ENCODE measurements at regions not wholly inside any gene's neighbourhood (a gene's known extent, or its start where the extent isn't known, plus 50 kb on each side); places are given as distances from the start of the nearest gene placed in this dataset.

DNA sequence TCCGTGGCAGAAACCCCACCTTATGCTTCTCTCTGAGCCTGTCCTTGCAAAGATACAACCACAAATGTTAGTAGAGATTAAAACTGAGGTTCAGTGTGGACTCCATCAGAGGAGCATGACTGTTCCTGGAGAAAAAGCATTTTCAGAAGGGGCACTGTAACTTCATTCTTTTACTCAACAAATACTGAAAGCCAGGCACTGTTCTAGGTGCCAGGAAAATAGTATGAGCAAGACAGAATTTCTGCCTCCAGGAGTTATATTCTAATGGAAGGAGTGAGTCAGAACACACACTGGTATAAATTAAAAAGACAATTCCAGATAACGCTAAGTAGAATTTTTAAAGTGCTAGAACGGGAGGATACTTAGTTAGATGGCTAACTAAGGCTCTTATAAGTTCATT lies 251.4 kb upstream of the GAS1 start:
- intact Hi-C loops (cut with DNase I), result no loop called here
- Histone ChIP-seq H3K27me3 (peaks cover 0 to 23% (median 0%) of the 10 kb centered on the region in 9 donors), H3K4me1 (no peaks in the 10 kb centered on the region), H3K36me3 (no peaks in the 10 kb centered on the region), H3K9me3 (no peaks in the 10 kb centered on the region), H3K4me3 (no peak overlapping the region), H3K27ac (no peak overlapping the region)
- ATAC-seq, result no peak
- WGBS, 4 donors, result 78 to 84% (median 79%) methylated on average over 3 of the region's 3 CpGs
- TF ChIP-seq, protein P1, sequence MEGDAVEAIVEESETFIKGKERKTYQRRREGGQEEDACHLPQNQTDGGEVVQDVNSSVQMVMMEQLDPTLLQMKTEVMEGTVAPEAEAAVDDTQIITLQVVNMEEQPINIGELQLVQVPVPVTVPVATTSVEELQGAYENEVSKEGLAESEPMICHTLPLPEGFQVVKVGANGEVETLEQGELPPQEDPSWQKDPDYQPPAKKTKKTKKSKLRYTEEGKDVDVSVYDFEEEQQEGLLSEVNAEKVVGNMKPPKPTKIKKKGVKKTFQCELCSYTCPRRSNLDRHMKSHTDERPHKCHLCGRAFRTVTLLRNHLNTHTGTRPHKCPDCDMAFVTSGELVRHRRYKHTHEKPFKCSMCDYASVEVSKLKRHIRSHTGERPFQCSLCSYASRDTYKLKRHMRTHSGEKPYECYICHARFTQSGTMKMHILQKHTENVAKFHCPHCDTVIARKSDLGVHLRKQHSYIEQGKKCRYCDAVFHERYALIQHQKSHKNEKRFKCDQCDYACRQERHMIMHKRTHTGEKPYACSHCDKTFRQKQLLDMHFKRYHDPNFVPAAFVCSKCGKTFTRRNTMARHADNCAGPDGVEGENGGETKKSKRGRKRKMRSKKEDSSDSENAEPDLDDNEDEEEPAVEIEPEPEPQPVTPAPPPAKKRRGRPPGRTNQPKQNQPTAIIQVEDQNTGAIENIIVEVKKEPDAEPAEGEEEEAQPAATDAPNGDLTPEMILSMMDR (IDR thresholded peaks at IDR 0.05), result no peak
- TF ChIP-seq POLR2A (IDR thresholded peaks at IDR 0.05), result no peak
- DNase-seq, result no peak

DNA sequence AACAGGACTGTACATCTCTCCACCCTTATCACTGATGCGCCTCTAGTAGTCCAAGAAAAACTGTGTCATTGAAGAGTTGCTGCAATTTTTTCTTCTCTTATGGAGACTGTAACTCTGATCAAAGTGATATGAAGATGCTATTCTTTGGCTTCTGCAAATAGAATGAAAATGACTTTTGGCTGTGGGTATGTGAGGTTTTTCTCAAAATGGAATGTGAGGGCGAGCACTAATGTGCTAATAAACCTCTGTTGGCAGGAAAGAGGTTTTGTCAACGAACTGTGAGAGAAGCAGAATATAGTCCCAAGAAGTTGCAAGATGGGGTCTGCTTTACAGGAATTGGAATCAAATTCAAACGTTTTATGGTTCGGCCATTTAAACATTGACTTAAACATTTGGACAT lies 252.0 kb upstream of the GAS1 start:
- ATAC-seq (no peak), DNase-seq (no peak)
- Histone ChIP-seq H3K9me3 (no peaks in the 10 kb centered on the region), H3K27me3 (peaks cover 0 to 23% (median 0%) of the 10 kb centered on the region in 9 donors), H3K4me1 (no peaks in the 10 kb centered on the region), H3K4me3 (no peak overlapping the region), H3K36me3 (no peaks in the 10 kb centered on the region), H3K27ac (no peak overlapping the region)
- TF ChIP-seq, protein P1 (IDR thresholded peaks at IDR 0.05), result no peak
- TF ChIP-seq POLR2A (IDR thresholded peaks at IDR 0.05), result no peak
- WGBS, 4 donors, result 80 to 85% (median 84%) methylated on average over 5 of the region's 5 CpGs
- intact Hi-C loops (cut with DNase I), result no loop called here

DNA sequence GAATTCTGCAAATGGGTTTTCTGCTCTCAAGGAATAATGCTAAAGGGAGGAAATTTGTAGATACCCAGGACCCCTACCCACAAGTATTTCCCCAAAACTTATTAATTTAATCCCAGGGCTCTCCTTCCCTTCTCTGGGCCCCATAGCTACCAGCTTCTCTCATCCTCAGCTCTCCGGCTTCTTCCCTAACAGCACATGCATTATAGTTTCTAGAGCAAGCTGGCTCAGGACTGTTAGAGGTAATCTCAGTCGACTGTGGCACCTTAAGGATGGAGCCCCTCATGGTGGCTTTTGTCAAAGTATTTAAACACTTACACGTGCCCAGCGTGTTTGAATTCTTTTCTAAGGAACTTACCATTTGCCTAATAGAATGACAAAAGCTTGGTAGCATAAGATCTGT lies 252.5 kb upstream of the GAS1 start:
- intact Hi-C loops (cut with DNase I), result no loop called here
- no peak for TF ChIP-seq POLR2A (IDR thresholded peaks at IDR 0.05)
- TF ChIP-seq, protein P1 (IDR thresholded peaks at IDR 0.05), result no peak
- no peak for DNase-seq
- no peak for ATAC-seq
- no peak overlapping the region for H3K27ac ChIP-seq
- WGBS, 4 donors, result 78 to 82% (median 80%) methylated on average over 4 of the region's 4 CpGs
- H3K4me1 ChIP-seq, result no peaks in the 10 kb centered on the region
- H3K4me3 ChIP-seq, result no peak overlapping the region
- no peaks in the 10 kb centered on the region for H3K9me3 ChIP-seq
- H3K36me3 ChIP-seq, result no peaks in the 10 kb centered on the region
- H3K27me3 ChIP-seq, result peaks cover 0 to 23% (median 0%) of the 10 kb centered on the region in 9 donors

DNA sequence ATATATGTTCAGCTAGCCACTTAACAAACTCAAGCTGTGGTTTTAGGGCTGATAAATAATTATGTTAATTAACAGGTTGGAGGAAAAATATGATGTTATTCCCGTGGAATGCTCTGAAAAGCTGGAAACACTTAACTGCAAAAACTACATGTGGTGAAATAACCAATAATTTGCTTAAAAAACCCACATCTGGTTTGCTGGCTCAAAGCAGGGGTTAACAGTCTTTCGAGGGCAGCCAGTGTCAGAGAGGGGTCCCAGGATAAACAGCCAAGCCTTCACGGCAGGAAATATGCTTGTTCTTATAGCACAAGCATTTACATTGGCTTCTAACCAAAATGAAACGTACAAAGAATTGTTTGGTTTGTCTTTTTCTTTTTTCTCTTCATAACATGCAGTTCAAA lies 254.0 kb upstream of the GAS1 start:
- intact Hi-C loops (cut with DNase I), result no loop called here

More for the DNA sequence above, 254.0 kb upstream of the GAS1 start:
- H3K4me1 ChIP-seq, result no peaks in the 10 kb centered on the region
- no peak overlapping the region for H3K27ac ChIP-seq
- H3K27me3 ChIP-seq, result peaks cover 0 to 18% (median 0%) of the 10 kb centered on the region in 9 donors
- H3K9me3 ChIP-seq, result no peaks in the 10 kb centered on the region
- TF ChIP-seq POLR2A (IDR thresholded peaks at IDR 0.05), result no peak
- TF ChIP-seq, protein P1 (IDR thresholded peaks at IDR 0.05), result no peak
- no peak for DNase-seq
- WGBS, 4 donors, result 34 to 46% (median 36%) methylated on average over 4 of the region's 4 CpGs
- H3K36me3 ChIP-seq, result no peaks in the 10 kb centered on the region
- ATAC-seq, result no peak
- no peak overlapping the region for H3K4me3 ChIP-seq

Data from heart left ventricle (tissue), 16 donors.